Prostate gland (tissue), 2 donors: ENCODE measurements at regions not wholly inside any gene's neighbourhood (a gene's known extent, or its start where the extent isn't known, plus 50 kb on each side); places are given as distances from the start of the nearest gene placed in this dataset.

Experiments used
- POLR2A ChIP-seq: fragments of 450-650 bp; IDR thresholded peaks from one replicate; pipeline ENCODE4 v1.6.1; 2016; ENCODE audit warnings: antibody characterized with exemption, mild to moderate bottlenecking
- TF ChIP-seq, protein P1 (sequence below), 4 experiments: fragments of 200-600 bp in 2 of 4; fragments of 450-650 bp in 2 of 4; sonication (generic) in 2 of 4; IDR thresholded peaks; 1 replicate in 3 of 4; 2 replicates in 1 of 4; pipeline ENCODE4 v1.5.1; 2016 to 2019; ENCODE audit warnings: antibody characterized with exemption in 4 of 4, mild to moderate bottlenecking in 2 of 4, moderate library complexity in 2 of 4

DNA sequence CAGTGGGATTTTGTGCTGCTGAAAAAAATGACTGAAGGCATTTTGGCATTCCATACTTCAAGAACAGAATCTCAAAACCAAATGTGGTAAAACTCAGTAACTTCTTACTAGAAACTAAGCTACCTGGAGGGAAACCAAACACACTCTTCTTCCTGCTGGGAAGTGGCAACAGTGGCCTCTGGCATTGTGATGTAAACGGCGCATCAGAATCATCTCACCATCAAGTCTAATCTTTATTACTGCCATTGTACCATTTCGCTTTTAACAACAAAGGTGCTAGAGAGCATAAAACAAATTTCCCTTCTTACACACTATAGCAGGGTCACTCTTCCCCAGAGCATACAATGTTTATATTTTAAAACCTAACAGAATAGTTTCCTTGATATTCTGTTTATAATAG lies 101.6 kb upstream of the CEP162 start:
- TF ChIP-seq, protein P1, sequence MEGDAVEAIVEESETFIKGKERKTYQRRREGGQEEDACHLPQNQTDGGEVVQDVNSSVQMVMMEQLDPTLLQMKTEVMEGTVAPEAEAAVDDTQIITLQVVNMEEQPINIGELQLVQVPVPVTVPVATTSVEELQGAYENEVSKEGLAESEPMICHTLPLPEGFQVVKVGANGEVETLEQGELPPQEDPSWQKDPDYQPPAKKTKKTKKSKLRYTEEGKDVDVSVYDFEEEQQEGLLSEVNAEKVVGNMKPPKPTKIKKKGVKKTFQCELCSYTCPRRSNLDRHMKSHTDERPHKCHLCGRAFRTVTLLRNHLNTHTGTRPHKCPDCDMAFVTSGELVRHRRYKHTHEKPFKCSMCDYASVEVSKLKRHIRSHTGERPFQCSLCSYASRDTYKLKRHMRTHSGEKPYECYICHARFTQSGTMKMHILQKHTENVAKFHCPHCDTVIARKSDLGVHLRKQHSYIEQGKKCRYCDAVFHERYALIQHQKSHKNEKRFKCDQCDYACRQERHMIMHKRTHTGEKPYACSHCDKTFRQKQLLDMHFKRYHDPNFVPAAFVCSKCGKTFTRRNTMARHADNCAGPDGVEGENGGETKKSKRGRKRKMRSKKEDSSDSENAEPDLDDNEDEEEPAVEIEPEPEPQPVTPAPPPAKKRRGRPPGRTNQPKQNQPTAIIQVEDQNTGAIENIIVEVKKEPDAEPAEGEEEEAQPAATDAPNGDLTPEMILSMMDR (IDR thresholded peaks at IDR 0.05) = no peak
- no peak for TF ChIP-seq POLR2A
